GM12878 (cell line): ENCODE measurements at regions not wholly inside any gene's neighbourhood (a gene's known extent, or its start where the extent isn't known, plus 50 kb on each side); places are given as distances from the start of the nearest gene placed in this dataset.

ENCODE experiments used
- ATAC-seq: fragments of 200-7000 bp; cut with Tn5 transposase; 3 replicates; pipeline ENCODE4 v1.9.1; 2020; ENCODE audit warnings: mild to moderate bottlenecking, moderate library complexity
- BruUV-seq: library from RNA; stranded (reverse); fragments of 400-500 nt; replicated peaks from 2 replicates; lab custom pipeline; 2021; lab: Mats Ljungman, UMichigan
- CTCF ChIA-PET: fragments of 300-600 bp; sonication (Branson Sonifier 250); formaldehyde crosslinking; extraction: SDS; loops from one replicate; lab custom pipeline; 2021; ENCODE audit warnings: inconsistent platforms; lab: Yijun Ruan, JAX
- POLR2A ChIA-PET: fragments of 350-600 bp; formaldehyde crosslinking; extraction: SDS; loops from one replicate; lab custom pipeline; 2021; ENCODE audit warnings: inconsistent platforms; lab: Charles Lee
- RAD21 ChIA-PET: fragments of 300-600 bp; sonication (Branson Sonifier 250); formaldehyde crosslinking; loops from one replicate; lab custom pipeline; 2023; ENCODE audit warnings: antibody characterized with exemption; ENCODE audit not compliant: unreplicated experiment; lab: Charles Lee
- SMC1A ChIA-PET: fragments of 300-600 bp; sonication (Branson Sonifier 250); formaldehyde crosslinking; loops from one replicate; lab custom pipeline; 2023; ENCODE audit not compliant: unreplicated experiment, uncharacterized antibody; lab: Charles Lee
- DNase-seq: peaks from one replicate; pipeline ENCODE4 v3.0.0-alpha.2; 2011; ENCODE audit warnings: low read depth, low spot score
- FAIRE-seq: peaks from 3 replicates; lab custom pipeline; 2011; peaks lifted over from hg19 to GRCh38; lab: Jason Lieb, UNC
- H2AFZ ChIP-seq: 2 replicates; pipeline ENCODE4 v1.6.0; 2011; ENCODE audit warnings: low read depth, low read length, control low read depth; ENCODE audit not compliant: control insufficient read depth
- H3K27ac ChIP-seq: 2 replicates; pipeline ENCODE4 v1.5.1; 2011; ENCODE audit warnings: control low read depth; ENCODE audit not compliant: control insufficient read depth, insufficient read depth
- H3K27me3 ChIP-seq, 2 experiments: replicated peaks in 1 of 2; 2 replicates each; pipeline versions ENCODE4 v1.6.0 to v1.6.1; 2011; ENCODE audit warnings: low read length in 1 of 2; ENCODE audit not compliant: control insufficient read depth in 2 of 2, insufficient read depth in 2 of 2
- H3K36me3 ChIP-seq, 2 experiments: 2 replicates each; pipeline ENCODE4 v1.5.1; 2011; ENCODE audit warnings: low read length in 1 of 2; ENCODE audit not compliant: control insufficient read depth in 2 of 2, insufficient read depth in 2 of 2
- H3K4me1 ChIP-seq: 2 replicates; pipeline ENCODE4 v1.6.1; 2011; ENCODE audit warnings: mild to moderate bottlenecking, low read length, moderate library complexity, mixed read lengths; ENCODE audit not compliant: control insufficient read depth, insufficient read depth
- H3K4me2 ChIP-seq: 2 replicates; pipeline ENCODE4 v1.6.0; 2011; ENCODE audit warnings: control low read depth; ENCODE audit not compliant: control insufficient read depth, insufficient read depth
- H3K4me3 ChIP-seq: fragments of 200-600 bp; sonication (generic); 2 replicates; pipeline ENCODE4 v1.5.1; 2016
- H3K79me2 ChIP-seq: 2 replicates; pipeline ENCODE4 v1.6.0; 2011; ENCODE audit warnings: low read length; ENCODE audit not compliant: control insufficient read depth, insufficient read depth
- H3K9ac ChIP-seq: 2 replicates; pipeline ENCODE4 v1.8.0; 2011; ENCODE audit warnings: low read length, control low read depth, mixed read lengths; ENCODE audit not compliant: control insufficient read depth, insufficient read depth
- H3K9me3 ChIP-seq: replicated peaks from 3 replicates; pipeline ENCODE4 v1.5.1; 2011; ENCODE audit warnings: mild to moderate bottlenecking, low read length; ENCODE audit not compliant: control insufficient read depth, insufficient read depth
- H4K20me1 ChIP-seq: 2 replicates; pipeline ENCODE4 v1.6.0; 2011; ENCODE audit not compliant: control insufficient read depth, insufficient read depth
- BCLAF1 ChIP-seq: fragments of 450-650 bp; IDR thresholded peaks from 2 replicates; pipeline ENCODE4 v1.6.1; 2017; ENCODE audit warnings: antibody characterized with exemption, mild to moderate bottlenecking, moderate library complexity
- CHD4 ChIP-seq: fragments of 200-600 bp; sonication (generic); IDR thresholded peaks from 2 replicates; pipeline ENCODE4 v1.6.1; 2016; ENCODE audit warnings: mild to moderate bottlenecking
- CTCF ChIP-seq, 3 experiments: IDR thresholded peaks in 2 of 3; conservative IDR thresholded peaks in 1 of 3; 2 replicates each; pipeline ENCODE4 v1.5.1; 2011; ENCODE audit warnings: low read depth in 3 of 3, low read length in 3 of 3, mild to moderate bottlenecking in 3 of 3, control low read depth in 2 of 3, moderate library complexity in 2 of 3, inconsistent platforms in 1 of 3, mixed read lengths in 1 of 3; ENCODE audit not compliant: control insufficient read depth in 2 of 3, insufficient read depth in 1 of 3; ENCODE audit errors: extremely low read depth in 1 of 3
- FOS ChIP-seq: IDR thresholded peaks from 3 replicates; pipeline ENCODE4 v1.6.1; 2011; ENCODE audit warnings: borderline replicate concordance; ENCODE audit not compliant: insufficient read length; ENCODE audit errors: extremely low read depth
- HCFC1 ChIP-seq: fragments of 150-350 bp; IDR thresholded peaks from 2 replicates; pipeline ENCODE4 v1.6.1; 2014; ENCODE audit warnings: low read length
- NBN ChIP-seq: fragments of 450-650 bp; IDR thresholded peaks from 2 replicates; pipeline ENCODE4 v1.6.1; 2016
- RBBP5 ChIP-seq: fragments of 200-600 bp; sonication (generic); conservative IDR thresholded peaks from 2 replicates; pipeline ENCODE4 v1.6.1; 2016
- RCOR1 ChIP-seq: conservative IDR thresholded peaks from 2 replicates; pipeline ENCODE4 v1.6.1; 2012; ENCODE audit warnings: low read depth, low read length, improper control_type of control experiment
- ZNF207 ChIP-seq: fragments of 450-650 bp; IDR thresholded peaks from 2 replicates; pipeline ENCODE4 v1.6.1; 2014; ENCODE audit warnings: antibody characterized with exemption, mild to moderate bottlenecking, borderline replicate concordance
- ZZZ3 ChIP-seq: IDR thresholded peaks from 2 replicates; pipeline ENCODE4 v1.6.1; 2011; ENCODE audit warnings: low read depth; ENCODE audit not compliant: control insufficient read depth, insufficient read length
- WGBS: methylation state at CpG from one replicate; pipeline ENCODE4 v1.1.6; 2016; ENCODE audit warnings: low lambda C conversion rate; ENCODE audit not compliant: insufficient replicate concordance, insufficient coverage; ENCODE audit errors: missing lambda C conversion rate; 5-methylcytosine and 5-hydroxymethylcytosine counted together
- in situ Hi-C: fragments of 300-500 bp; cut with MboI; formaldehyde crosslinking; loops from 9 replicates; pipeline ENCODE4 v1.14.3; 2018; ENCODE audit warnings: mixed read lengths
- intact Hi-C: fragments of 100-400 bp; cut with micrococcal nuclease; formaldehyde crosslinking; loops from one replicate; pipeline ENCODE4 v1.14.2; 2022; ENCODE audit not compliant: unreplicated experiment

- POLR2A ChIA-PET: no interaction called here
- FAIRE-seq: no peak
- BruUV-seq: no TSS peak
These were observed 79.0 kb upstream of the CDH11 start for GRCh38 chr16:65200857-65201256.

More at GRCh38 chr16:65200857-65201256, 79.0 kb upstream of the CDH11 start:
- ChIA-PET RAD21 (no interaction called here), CTCF (no interaction called here), SMC1A (no interaction called here)
- H3K9me3 ChIP-seq: no peaks in the 10 kb centered on the region
- H2AFZ ChIP-seq: no peak overlapping the region
- H3K4me2 ChIP-seq: no peak overlapping the region
- no peaks in the 10 kb centered on the region for H4K20me1 ChIP-seq
- TF ChIP-seq ZZZ3 (no peak), RBBP5 (no peak), NBN (no peak), CHD4 (no peak), BCLAF1 (no peak), FOS (no peak), HCFC1 (no peak), CTCF (IDR thresholded peaks at IDR 0.05 in 2 of 3, conservative IDR thresholded peaks at IDR 0.05 in 1 of 3; ENCODE audit: control insufficient read depth in 2 of 3, extremely low read depth in 1 of 3, insufficient read depth in 1 of 3, low read depth in 3 of 3, low read length in 3 of 3) (no peak), ZNF207 (no peak), RCOR1 (no peak)
- H3K4me3 ChIP-seq: no peak overlapping the region
- no peak for ATAC-seq
- H3K27me3 ChIP-seq: no peaks in the 10 kb centered on the region
- DNase-seq: no peak
- no peaks in the 10 kb centered on the region for H3K4me1 ChIP-seq
- H3K79me2 ChIP-seq: no peaks in the 10 kb centered on the region
- no peak overlapping the region for H3K9ac ChIP-seq
- no peak overlapping the region for H3K27ac ChIP-seq
- intact Hi-C loops (no loop called here), in situ Hi-C loops (no loop called here)
- WGBS: 97% methylated on average over 2 of the region's 5 CpGs
- H3K36me3 ChIP-seq: no peaks in the 10 kb centered on the region
